HG03565 (cell line): ENCODE measurements at regions not wholly inside any gene's neighbourhood (a gene's known extent, or its start where the extent isn't known, plus 50 kb on each side); places are given as distances from the start of the nearest gene placed in this dataset.

Source experiments
- ATAC-seq: cut with Tn5 transposase; IDR thresholded peaks from one replicate; pipeline ENCODE4 v1.9.1; 2021; ENCODE audit warnings: mild to moderate bottlenecking, moderate library complexity; ENCODE audit not compliant: unreplicated experiment

DNA sequence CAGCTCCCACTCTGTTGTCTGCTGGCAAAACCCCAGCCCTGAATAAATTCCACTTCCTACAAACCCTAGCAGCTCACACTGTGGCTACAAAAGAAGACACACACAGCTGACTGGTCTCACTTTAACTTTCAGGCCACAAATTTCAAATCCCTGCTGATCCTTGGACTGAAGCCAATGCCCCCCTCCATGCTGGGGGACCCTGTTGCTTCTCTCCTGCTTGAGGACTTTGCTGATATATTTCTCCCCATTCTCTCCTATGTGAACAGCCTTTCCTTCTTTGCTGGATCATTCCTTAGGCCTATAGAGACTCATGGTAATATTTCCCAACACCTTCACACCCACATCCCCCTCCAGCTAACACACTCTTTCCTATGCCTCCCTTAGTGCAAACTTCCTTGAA is 79.6 kb upstream of the ADRA1B start:
- no peak for ATAC-seq

- no peak for ATAC-seq
Observed at GRCh38 chr5:159837860-159838259, 78.4 kb upstream of the ADRA1B start.

DNA sequence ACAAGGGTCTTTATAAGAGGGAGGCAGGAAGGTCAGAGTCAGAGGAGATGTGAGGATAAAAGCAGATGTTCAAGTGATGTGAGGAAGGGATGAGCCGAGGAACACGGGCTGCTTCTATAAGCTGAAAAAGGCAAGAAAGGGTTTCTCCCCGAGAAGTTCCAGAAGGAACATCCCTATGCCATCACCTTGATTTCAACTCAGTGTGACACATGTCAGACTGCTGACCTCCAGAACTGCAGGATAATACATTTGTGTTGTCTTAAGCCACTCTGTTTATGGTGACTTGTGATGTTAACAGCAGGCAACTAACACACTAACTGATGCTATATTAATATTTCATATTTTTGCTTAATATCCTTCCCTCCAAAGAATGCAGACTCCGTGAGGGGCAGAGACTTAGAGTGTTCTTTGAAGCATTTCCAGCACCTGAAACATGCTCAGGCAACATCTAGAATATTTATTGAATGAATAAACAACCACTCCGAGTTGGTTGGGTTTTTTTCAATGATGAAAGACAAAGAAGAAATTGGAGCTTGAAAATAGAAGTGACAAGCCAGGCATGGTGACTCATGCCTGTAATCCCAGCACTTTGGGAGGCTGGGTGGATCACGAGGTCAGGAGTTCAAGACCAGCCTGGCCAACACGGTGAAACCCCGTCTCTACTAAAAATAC is 77.6 kb upstream of the ADRA1B start:
- ATAC-seq: no peak

DNA sequence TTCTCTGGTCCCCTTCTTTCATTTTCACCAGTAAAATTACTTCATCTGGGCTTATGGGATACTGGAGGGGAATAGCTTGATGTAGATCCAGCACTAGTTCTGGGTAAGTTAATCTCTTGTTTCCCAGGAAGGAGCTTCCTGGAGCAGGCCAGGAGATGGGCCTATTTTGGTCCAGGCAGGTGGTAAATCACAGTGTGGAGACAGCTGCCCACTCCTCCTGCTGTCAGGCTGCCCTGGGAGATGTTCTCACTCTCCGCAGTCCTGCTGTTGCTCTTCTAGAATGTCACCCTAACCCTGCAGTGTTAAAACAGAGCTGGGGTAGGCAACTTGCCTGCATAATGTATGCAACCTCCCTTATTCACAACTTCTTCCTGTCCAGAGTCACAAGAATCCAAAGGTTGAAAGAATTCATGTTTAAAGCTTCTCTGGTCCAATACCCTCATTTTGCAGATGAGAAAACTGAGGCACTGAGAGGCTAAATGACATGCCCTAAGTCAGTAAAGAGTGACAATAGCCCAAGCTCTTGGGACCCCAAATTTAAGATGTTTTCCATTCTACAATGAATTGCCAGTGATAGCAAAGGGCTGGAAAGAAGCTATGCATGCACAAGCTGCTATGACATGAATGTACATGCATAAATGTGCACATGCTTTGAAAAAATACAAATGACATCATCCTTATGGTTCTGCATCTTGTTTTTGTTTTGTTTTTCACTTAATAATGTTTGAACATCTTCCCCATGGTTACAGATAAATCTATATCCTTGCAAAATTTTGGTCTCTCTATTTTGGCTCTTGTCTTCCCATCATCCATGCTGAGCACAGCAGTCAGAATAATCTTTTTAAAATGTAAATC is 71.8 kb upstream of the ADRA1B start:
- no peak for ATAC-seq

DNA sequence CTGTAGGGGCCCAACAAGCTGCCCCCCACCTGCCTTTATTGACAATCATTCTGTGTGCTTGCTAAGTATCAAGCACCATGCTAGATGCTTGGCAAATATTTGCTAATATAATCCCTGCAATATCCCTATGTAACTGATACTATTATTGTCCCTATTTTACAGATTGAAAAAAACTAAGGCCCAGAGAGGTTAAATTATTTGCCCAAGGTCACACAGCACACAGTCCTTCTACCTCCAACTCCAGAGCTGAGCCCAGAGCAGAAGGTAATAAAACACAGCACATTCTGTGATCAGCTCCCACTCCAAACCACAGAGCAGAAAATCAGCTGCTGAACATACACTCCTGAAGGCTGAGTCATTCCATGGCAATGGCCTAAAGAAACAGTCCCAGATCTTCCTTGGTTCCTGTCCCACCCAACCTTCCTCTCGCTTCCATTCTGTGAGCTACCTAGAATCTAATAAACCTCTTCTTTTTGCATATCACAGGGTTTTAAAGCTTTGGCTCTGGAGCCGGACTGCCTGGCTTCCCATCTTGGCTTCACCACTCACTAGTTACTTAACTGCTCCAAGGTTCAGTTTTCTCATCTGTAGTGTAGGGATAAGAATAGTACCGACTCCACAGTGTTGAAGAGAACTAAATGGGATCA is 66.7 kb upstream of the ADRA1B start:
- ATAC-seq: no peak

DNA sequence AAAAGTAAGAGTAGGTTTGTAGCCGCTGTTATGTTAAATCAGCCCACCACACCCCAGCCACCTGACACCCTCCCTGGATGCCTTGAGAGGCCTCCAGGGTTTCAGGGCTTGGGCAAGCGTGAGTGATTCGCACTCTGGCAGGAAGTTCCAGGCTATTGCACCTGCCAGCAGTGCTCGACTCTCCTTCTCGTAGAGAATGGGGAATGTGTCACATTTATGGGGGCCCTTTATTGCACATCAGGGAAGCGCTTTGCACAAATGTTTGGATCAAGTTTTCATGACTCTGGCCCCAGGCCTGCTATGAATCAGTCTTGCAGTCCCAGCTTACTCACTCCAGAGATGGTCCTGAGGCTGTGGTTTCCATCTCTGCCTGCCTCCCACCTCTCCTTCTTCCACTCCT is 66.1 kb upstream of the ADRA1B start:
- no peak for ATAC-seq

DNA sequence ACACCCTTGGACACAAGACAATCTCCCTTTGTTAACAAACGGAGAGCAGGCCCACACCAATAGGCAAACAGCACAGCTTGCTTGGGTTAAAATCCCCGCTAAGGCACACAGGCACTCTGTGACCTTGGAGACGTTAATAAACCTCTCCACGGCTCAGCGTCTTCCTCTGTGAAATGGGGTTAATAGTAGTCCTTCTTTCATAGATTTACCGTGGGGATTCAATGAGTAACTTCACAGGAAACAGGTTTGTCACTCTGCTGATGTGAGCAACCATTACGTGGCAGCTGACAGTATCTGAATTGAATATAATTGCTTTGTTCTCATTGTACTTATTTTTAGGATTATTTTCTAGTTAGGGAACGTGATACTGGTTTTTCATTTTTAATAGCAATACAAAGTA is 65.2 kb upstream of the ADRA1B start:
- no peak for ATAC-seq

DNA sequence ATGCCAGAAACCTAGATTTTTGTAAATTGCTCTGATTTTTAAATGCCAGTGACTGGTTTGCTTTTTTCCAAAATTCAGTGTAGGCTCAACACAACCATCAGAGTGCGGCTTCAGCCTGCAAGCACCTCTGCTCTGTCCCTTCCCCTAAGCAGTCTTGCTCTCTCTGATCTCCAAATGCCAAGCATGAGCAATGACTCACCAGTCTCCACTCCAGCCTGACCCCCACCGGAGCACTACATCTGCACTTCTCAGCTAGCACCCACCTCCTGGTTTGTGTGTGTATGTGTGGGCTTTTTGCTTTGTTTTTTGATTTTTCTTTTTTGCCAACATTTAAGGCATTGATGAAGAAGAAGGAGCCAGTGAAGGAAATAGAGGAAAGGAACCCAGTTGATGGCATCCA is 61.4 kb upstream of the ADRA1B start:
- no peak for ATAC-seq

DNA sequence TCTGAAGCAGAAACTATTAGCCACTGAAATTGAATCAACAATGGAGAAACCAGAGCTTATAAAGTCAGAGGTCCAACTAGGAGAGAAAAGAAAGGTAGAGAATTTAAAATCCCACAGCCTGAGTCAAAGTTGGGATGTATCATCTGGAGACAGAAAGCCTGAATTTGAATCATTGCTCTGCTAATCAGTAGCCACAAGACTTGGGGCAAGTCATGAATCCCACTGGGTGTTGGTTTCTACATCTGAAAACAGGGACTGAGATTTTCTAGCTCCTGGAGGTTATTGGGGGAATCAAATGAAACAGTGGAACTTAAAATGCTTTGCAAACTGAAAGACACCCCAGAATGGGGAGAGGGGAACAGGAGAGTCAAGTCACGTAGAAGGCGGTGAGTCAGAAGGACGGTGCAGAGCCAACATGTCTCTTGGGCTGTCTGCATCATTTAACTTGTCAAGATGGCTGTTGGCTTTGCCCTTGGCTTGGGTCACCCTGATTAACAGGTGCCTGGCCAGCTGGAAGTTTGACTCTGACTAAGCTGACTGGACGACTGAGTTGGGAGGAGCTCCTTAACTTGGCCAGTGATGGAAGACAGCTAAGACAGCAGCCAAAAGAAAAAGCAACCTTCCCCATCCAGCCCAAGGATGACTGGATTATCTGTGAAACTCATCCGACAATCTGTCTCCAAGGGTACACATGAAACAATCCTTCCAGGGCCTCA is 60.6 kb upstream of the ADRA1B start:
- ATAC-seq: no peak

GRCh38 chr5:159858871-159859270 is 57.4 kb upstream of the ADRA1B start:
- no peak for ATAC-seq

DNA sequence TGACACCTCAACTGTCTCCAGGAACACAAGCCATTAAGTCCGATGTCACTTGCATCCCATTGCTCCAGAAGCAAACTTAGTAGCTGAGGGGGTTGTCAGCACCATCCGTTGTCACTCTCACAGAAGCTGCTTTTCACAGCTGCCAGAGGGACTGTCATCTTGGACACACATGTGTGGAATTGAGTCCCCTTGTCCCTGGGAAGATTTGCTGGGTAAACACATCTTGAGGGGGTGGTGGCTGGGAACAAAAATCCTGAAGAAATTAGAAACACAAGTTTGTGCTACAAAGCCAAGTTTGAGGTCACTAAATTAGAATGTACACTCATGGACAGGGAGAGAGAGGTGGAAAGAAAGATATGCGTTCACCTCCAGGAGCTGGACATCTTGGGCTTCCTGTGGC is 55.2 kb upstream of the ADRA1B start:
- no peak for ATAC-seq

GRCh38 chr5:159864885-159865691 is 51.2 kb upstream of the ADRA1B start:
- peak; percentile 56 for ATAC-seq

GRCh38 chr5:159866093-159866492 is 50.2 kb upstream of the ADRA1B start:
- no peak for ATAC-seq
